GM23248 (cell line): ENCODE measurements at regions not wholly inside any gene's neighbourhood (a gene's known extent, or its start where the extent isn't known, plus 50 kb on each side); places are given as distances from the start of the nearest gene placed in this dataset.

Experiments used
- EZH2 ChIP-seq: fragments of 200-600 bp; sonication (generic); IDR thresholded peaks from 2 replicates; pipeline ENCODE4 v1.6.1; 2018; ENCODE audit warnings: antibody characterized with exemption, mild to moderate bottlenecking; ENCODE audit not compliant: insufficient read depth, poor library complexity, severe bottlenecking
- EZH2phosphoT487 ChIP-seq: fragments of 200-600 bp; sonication (generic); IDR thresholded peaks from 2 replicates; pipeline ENCODE4 v1.6.1; 2018; ENCODE audit warnings: antibody characterized with exemption, moderate library complexity, mild to moderate bottlenecking, low read depth; ENCODE audit not compliant: insufficient read depth

GRCh38 chr9:1916655-1917054, 98.5 kb upstream of the SMARCA2 start:
- TF ChIP-seq EZH2 (no peak), EZH2phosphoT487 (no peak)
